ENCODE measurements at regions not wholly inside any gene's neighbourhood (a gene's known extent, or its start where the extent isn't known, plus 50 kb on each side); places are given as distances from the start of the nearest gene placed in this dataset.

DNA sequence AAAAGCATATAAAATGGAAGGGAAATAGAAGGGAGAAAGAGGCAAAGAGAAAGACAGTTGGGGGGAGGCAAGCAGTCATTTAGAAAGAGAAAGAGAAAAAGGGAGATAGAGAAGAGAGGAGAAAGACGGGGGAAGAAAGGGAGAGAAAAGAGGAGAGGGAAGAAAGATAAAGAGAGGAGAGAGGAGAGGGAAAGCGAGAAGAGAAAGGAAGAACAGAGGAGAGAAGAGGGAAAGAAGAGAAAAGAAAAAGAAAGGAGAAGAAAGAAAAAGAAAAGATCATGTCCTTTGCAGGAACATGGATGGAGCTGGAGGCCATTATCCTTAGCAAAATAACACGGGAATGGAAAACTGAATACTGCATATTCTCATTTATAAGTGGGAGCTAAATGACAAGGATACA lies 247.7 kb downstream of the MIAT start:
- DNase-seq: no peak
- Mint-ChIP-seq H3K27ac (peak overlapping the region in 1 of 10 donors; percentile 22), H3K9me3 (peaks cover 0 to 6% (median 0%) of the 10 kb centered on the region in 9 donors), H3K4me3 (no peak overlapping the region), H3K27me3 (peaks cover 0 to 32% (median 30%) of the 10 kb centered on the region in 5 donors), H3K36me3 (peaks cover 9 to 20% (median 20%) of the 10 kb centered on the region in 3 donors), H3K4me1 (peaks cover 12 to 18% (median 17%) of the 10 kb centered on the region in 4 donors)
- POLR2A ChIA-PET: interaction anchor here (0.7 kb wide), 1 partner anchor 1835 kb away, joined by 3 read pairs; no protein-coding TSS in a partner anchor
- no peak for ATAC-seq

- no peak for DNase-seq
- ATAC-seq: no peak
- POLR2A ChIA-PET: interaction anchor here (0.7 kb wide), 1 partner anchor 1836 kb away, joined by 3 read pairs; no protein-coding TSS in a partner anchor
- H3K27me3 Mint-ChIP-seq: peaks cover 0 to 28% (median 25%) of the 10 kb centered on the region in 5 donors
- peaks cover 12 to 18% (median 16%) of the 10 kb centered on the region in 4 donors for H3K4me1 Mint-ChIP-seq
- peaks cover 0 to 6% (median 0%) of the 10 kb centered on the region in 9 donors for H3K9me3 Mint-ChIP-seq
- peaks cover 9 to 20% (median 15%) of the 10 kb centered on the region in 3 donors for H3K36me3 Mint-ChIP-seq
- H3K4me3 Mint-ChIP-seq: no peak overlapping the region
- no peak overlapping the region for H3K27ac Mint-ChIP-seq
Observed at GRCh38 chr22:26905640-26906039, 248.3 kb downstream of the MIAT start.

- ATAC-seq: no peak
- DNase-seq: no peak
- peaks cover 0 to 29% (median 19%) of the 10 kb centered on the region in 5 donors for H3K27me3 Mint-ChIP-seq
- no peak overlapping the region for H3K27ac Mint-ChIP-seq
- H3K4me1 Mint-ChIP-seq: peaks cover 12 to 18% (median 14%) of the 10 kb centered on the region in 4 donors
- peaks cover 9 to 20% (median 15%) of the 10 kb centered on the region in 3 donors for H3K36me3 Mint-ChIP-seq
- H3K4me3 Mint-ChIP-seq: no peak overlapping the region
- POLR2A ChIA-PET: no interaction called here
- peaks cover 0 to 6% (median 0%) of the 10 kb centered on the region in 9 donors for H3K9me3 Mint-ChIP-seq
Observed at GRCh38 chr22:26906464-26906863, 249.1 kb downstream of the MIAT start.

DNA sequence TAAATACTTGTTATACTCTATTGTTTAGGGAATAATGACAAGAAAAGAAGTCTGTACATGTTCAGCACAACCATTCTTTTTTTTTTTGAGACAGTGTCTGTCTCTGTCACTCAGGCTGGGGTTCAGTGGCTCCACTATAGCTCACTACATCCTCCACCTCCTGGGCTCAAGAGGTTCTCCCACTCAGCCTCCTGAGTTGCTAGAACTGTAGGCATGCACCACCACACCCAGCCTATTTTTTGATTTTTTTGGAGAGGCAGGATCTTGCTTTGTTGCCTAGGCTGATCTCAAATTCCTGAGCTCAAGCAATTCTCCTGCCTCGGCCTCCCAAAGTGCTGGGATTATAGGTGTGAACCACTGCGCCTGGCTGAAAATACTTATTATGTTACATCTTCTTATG lies 250.0 kb downstream of the MIAT start:
- Mint-ChIP-seq H3K27me3 (peaks cover 5 to 33% (median 19%) of the 10 kb centered on the region in 5 donors), H3K9me3 (peaks cover 0 to 6% (median 0%) of the 10 kb centered on the region in 9 donors), H3K4me1 (peaks cover 9 to 18% (median 14%) of the 10 kb centered on the region in 4 donors), H3K36me3 (peaks cover 9 to 20% (median 15%) of the 10 kb centered on the region in 3 donors), H3K4me3 (no peak overlapping the region), H3K27ac (no peak overlapping the region)
- no peak for ATAC-seq
- POLR2A ChIA-PET: no interaction called here
- no peak for DNase-seq

DNA sequence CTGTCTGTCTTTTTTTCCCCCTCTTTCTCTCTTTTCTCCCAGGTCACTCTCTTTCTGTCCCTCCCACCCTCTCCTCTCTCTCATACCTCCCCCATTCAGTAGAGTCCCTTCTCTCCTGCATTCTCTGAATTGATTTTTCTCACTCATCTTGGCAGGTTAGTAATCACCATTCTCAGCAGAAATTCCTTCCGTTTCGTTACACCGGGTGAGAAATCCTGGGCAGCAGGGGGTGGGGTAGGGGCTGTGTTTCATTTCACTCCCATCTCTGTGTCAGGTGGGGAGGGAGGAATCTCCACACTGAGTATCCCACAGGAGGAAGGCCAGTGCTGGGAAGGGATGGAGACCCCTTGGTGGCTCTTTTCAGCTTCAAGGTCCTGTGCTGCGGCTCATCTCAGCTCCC lies 253.5 kb downstream of the MIAT start:
- H3K9me3 Mint-ChIP-seq: peaks cover 0 to 6% (median 0%) of the 10 kb centered on the region in 9 donors
- H3K4me1 Mint-ChIP-seq: peaks cover 0 to 1% (median 0%) of the 10 kb centered on the region in 4 donors
- DNase-seq (no peak), ATAC-seq (no peak)
- H3K27ac Mint-ChIP-seq: no peak overlapping the region
- peaks cover 9 to 20% (median 13%) of the 10 kb centered on the region in 3 donors for H3K36me3 Mint-ChIP-seq
- H3K4me3 Mint-ChIP-seq: no peak overlapping the region
- H3K27me3 Mint-ChIP-seq: peaks cover 8 to 45% (median 19%) of the 10 kb centered on the region in 5 donors
- POLR2A ChIA-PET: no interaction called here

DNA sequence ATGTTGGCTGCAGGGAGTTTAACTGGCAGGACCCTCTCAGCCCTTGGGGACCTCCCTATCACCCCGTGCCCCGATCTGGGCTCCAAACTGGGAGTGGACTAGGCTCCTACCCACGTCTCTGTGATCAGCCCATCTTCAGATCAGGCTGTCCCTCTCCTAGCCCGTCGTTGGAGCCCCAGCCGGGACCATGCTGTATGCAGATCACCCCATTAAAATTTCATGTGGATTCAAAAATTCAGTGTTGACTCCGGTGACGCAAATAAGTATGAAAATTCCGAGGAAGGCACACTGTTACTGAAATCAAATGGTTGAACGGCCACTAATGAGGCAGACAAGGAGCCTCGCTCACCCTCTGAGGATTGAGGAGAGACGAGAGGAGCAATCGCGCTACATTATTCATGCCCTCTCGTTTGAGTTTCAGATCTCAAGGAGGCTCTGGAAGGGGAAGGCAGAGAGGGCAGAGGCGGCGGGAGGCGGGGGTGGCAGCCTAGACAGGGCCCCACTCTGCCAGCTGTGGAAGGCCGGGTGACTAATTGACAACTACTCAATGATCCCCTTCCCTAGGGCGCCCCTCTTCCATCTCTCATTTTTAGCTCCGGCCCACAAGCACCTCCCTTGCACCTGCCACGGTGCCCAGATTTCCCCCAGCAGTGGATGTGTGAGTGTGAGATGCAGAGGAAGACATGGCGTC lies 255.4 kb downstream of the MIAT start:
- Mint-ChIP-seq H3K9me3 (peaks cover 0 to 6% (median 0%) of the 10 kb centered on the region in 9 donors), H3K4me3 (no peak overlapping the region), H3K36me3 (peaks cover 9 to 22% (median 13%) of the 10 kb centered on the region in 3 donors), H3K27me3 (peaks cover 8 to 53% (median 22%) of the 10 kb centered on the region in 5 donors), H3K27ac (no peak overlapping the region), H3K4me1 (peaks cover 0 to 1% (median 0%) of the 10 kb centered on the region in 4 donors)
- ATAC-seq: no peak
- POLR2A ChIA-PET: no interaction called here
- DNase-seq: no peak

GRCh38 chr22:26914519-26915185 lies 257.3 kb downstream of the MIAT start:
- POLR2A ChIA-PET: no interaction called here
- Mint-ChIP-seq H3K27ac (no peak overlapping the region), H3K4me1 (peaks cover 0 to 1% (median 0%) of the 10 kb centered on the region in 4 donors), H3K27me3 (peaks cover 8 to 53% (median 22%) of the 10 kb centered on the region in 5 donors), H3K9me3 (no peaks in the 10 kb centered on the region), H3K4me3 (no peak overlapping the region), H3K36me3 (peaks cover 0 to 5% (median 0%) of the 10 kb centered on the region in 3 donors)
- DNase-seq (no peak), ATAC-seq (no peak)

DNA sequence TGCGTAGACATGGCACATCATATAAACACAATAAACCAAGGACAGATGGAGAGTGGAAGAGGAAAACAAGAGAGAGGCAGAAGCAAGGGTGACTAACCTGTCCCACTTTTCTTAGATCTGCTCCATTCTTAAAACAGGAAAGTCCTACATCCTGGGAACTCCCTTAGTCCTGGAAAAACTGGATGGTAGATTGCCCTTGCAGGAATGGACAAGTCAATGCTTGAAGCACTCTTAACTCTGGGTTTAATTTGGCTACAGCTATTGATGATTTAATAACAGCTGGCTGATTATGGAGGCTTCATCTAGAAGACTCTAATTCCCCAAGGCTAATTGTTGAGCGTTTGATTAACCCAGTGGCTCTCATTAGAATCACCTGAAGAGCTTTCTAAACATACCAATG lies 258.8 kb downstream of the MIAT start:
- Mint-ChIP-seq H3K27me3 (peaks cover 8 to 45% (median 22%) of the 10 kb centered on the region in 5 donors), H3K27ac (no peak overlapping the region), H3K36me3 (peaks cover 0 to 8% (median 0%) of the 10 kb centered on the region in 3 donors), H3K9me3 (no peaks in the 10 kb centered on the region), H3K4me3 (no peak overlapping the region), H3K4me1 (peaks cover 0 to 1% (median 0%) of the 10 kb centered on the region in 4 donors)
- ATAC-seq: no peak
- no peak for DNase-seq
- POLR2A ChIA-PET: no interaction called here

- ATAC-seq (no peak), DNase-seq (no peak)
- POLR2A ChIA-PET: no interaction called here
- H3K4me1 Mint-ChIP-seq: no peaks in the 10 kb centered on the region
- no peaks in the 10 kb centered on the region for H3K9me3 Mint-ChIP-seq
- H3K4me3 Mint-ChIP-seq: no peak overlapping the region
- peaks cover 0 to 8% (median 3%) of the 10 kb centered on the region in 3 donors for H3K36me3 Mint-ChIP-seq
- H3K27ac Mint-ChIP-seq: no peak overlapping the region
- peaks cover 3 to 30% (median 14%) of the 10 kb centered on the region in 5 donors for H3K27me3 Mint-ChIP-seq
Observed at GRCh38 chr22:26918226-26918625, 260.8 kb downstream of the MIAT start.

GRCh38 chr22:26921726-26922125 lies 264.3 kb downstream of the MIAT start:
- H3K27me3 Mint-ChIP-seq: peaks cover 0 to 7% (median 2%) of the 10 kb centered on the region in 5 donors
- H3K36me3 Mint-ChIP-seq: peaks cover 0 to 4% (median 3%) of the 10 kb centered on the region in 3 donors
- peaks cover 0 to 4% (median 0%) of the 10 kb centered on the region in 9 donors for H3K9me3 Mint-ChIP-seq
- no peak overlapping the region for H3K27ac Mint-ChIP-seq
- POLR2A ChIA-PET: no interaction called here
- no peak for ATAC-seq
- no peak for DNase-seq
- no peaks in the 10 kb centered on the region for H3K4me1 Mint-ChIP-seq
- no peak overlapping the region for H3K4me3 Mint-ChIP-seq

- Mint-ChIP-seq H3K27me3 (peaks cover 0 to 7% (median 2%) of the 10 kb centered on the region in 5 donors), H3K4me1 (no peaks in the 10 kb centered on the region), H3K36me3 (peaks cover 0 to 4% (median 3%) of the 10 kb centered on the region in 3 donors), H3K9me3 (peaks cover 0 to 4% (median 0%) of the 10 kb centered on the region in 9 donors), H3K27ac (no peak overlapping the region), H3K4me3 (no peak overlapping the region)
- POLR2A ChIA-PET: no interaction called here
- no peak for ATAC-seq
- DNase-seq: no peak
Observed at GRCh38 chr22:26922806-26923205, 265.4 kb downstream of the MIAT start.

GRCh38 chr22:26923531-26923930 lies 266.1 kb downstream of the MIAT start:
- Mint-ChIP-seq H3K9me3 (peaks cover 0 to 4% (median 0%) of the 10 kb centered on the region in 9 donors), H3K4me3 (no peak overlapping the region), H3K27ac (peak overlapping the region in 1 of 10 donors; percentile 3), H3K4me1 (no peaks in the 10 kb centered on the region), H3K36me3 (peaks cover 0 to 4% (median 3%) of the 10 kb centered on the region in 3 donors), H3K27me3 (peaks cover 0 to 7% (median 2%) of the 10 kb centered on the region in 5 donors)
- no peak for DNase-seq
- no peak for ATAC-seq
- POLR2A ChIA-PET: no interaction called here

- ATAC-seq (no peak), DNase-seq (no peak)
- POLR2A ChIA-PET: no interaction called here
- H3K9me3 Mint-ChIP-seq: peaks cover 0 to 4% (median 0%) of the 10 kb centered on the region in 9 donors
- no peak overlapping the region for H3K4me3 Mint-ChIP-seq
- H3K27ac Mint-ChIP-seq: no peak overlapping the region
- H3K36me3 Mint-ChIP-seq: peaks cover 0 to 2% (median 0%) of the 10 kb centered on the region in 3 donors
- peaks cover 0 to 2% (median 0%) of the 10 kb centered on the region in 4 donors for H3K4me1 Mint-ChIP-seq
- H3K27me3 Mint-ChIP-seq: peaks cover 0 to 3% (median 2%) of the 10 kb centered on the region in 5 donors
Observed at GRCh38 chr22:26927821-26928220, 270.4 kb downstream of the MIAT start.

Measured in naive thymus-derived CD8-positive, alpha-beta T cell (primary cell).